ENCODE measurements at regions not wholly inside any gene's neighbourhood (a gene's known extent, or its start where the extent isn't known, plus 50 kb on each side); places are given as distances from the start of the nearest gene placed in this dataset.

DNA sequence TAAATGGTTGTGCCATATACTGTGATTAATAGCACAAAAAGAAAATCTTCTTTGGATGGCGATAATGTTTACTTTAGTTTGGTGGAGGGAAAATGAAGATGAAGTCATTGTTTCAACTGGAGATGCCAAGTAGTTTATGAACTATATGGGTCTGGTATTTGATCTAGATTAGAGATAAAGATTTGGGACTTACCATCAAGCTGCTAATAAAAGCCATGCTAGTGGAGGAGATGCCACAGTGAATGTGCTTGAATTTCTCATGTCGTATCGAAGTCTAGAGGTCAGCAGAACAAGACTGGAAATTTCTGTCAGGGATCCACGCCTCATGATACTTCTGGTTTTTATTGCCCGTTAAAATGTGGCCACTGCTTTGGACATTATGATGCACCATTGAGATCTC is 742.0 kb downstream of the NCAM2 start:
- TF ChIP-seq, protein P1, sequence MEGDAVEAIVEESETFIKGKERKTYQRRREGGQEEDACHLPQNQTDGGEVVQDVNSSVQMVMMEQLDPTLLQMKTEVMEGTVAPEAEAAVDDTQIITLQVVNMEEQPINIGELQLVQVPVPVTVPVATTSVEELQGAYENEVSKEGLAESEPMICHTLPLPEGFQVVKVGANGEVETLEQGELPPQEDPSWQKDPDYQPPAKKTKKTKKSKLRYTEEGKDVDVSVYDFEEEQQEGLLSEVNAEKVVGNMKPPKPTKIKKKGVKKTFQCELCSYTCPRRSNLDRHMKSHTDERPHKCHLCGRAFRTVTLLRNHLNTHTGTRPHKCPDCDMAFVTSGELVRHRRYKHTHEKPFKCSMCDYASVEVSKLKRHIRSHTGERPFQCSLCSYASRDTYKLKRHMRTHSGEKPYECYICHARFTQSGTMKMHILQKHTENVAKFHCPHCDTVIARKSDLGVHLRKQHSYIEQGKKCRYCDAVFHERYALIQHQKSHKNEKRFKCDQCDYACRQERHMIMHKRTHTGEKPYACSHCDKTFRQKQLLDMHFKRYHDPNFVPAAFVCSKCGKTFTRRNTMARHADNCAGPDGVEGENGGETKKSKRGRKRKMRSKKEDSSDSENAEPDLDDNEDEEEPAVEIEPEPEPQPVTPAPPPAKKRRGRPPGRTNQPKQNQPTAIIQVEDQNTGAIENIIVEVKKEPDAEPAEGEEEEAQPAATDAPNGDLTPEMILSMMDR (IDR thresholded peaks at IDR 0.05): no peak
- no peak for TF ChIP-seq POLR2A (IDR thresholded peaks at IDR 0.05)
